HepG2 (cell line): ENCODE measurements at regions not wholly inside any gene's neighbourhood (a gene's known extent, or its start where the extent isn't known, plus 50 kb on each side); places are given as distances from the start of the nearest gene placed in this dataset.

ENCODE experiments used
- ATAC-seq: fragments of 200-7000 bp; cut with Tn5 transposase; 3 replicates; pipeline ENCODE4 v1.9.1; 2020; ENCODE audit warnings: mild to moderate bottlenecking, moderate library complexity
- BruUV-seq: library from RNA; stranded (reverse); fragments of 400-500 nt; replicated peaks from 2 replicates; lab custom pipeline; 2021; lab: Mats Ljungman, UMichigan
- CTCF ChIA-PET: fragments of 300-600 bp; formaldehyde crosslinking; extraction: SDS; loops from one replicate; lab custom pipeline; 2021; ENCODE audit warnings: low total read pairs, inconsistent platforms, low intra/inter-chr PET ratio; lab: Yijun Ruan, JAX
- POLR2A ChIA-PET: fragments of 350-600 bp; sonication (Branson Sonifier 250); formaldehyde crosslinking; loops from one replicate; lab custom pipeline; 2020; ENCODE audit warnings: antibody characterized with exemption, inconsistent platforms; lab: Yijun Ruan, JAX
- DNase-seq: peaks from one replicate; pipeline ENCODE4 v3.0.0-alpha.2; 2015; ENCODE audit warnings: low spot score
- FAIRE-seq: peaks from 3 replicates; lab custom pipeline; 2011; peaks lifted over from hg19 to GRCh38; lab: Jason Lieb, UNC
- H2AFZ ChIP-seq: one replicate; pipeline ENCODE4 v1.6.1; 2011; ENCODE audit warnings: low read length, inconsistent platforms
- H3K27ac ChIP-seq: fragments of 300-600 bp; 3 replicates; pipeline ENCODE4 v1.8.0; 2011; ENCODE audit warnings: mixed run types, mild to moderate bottlenecking, mixed read lengths, low read length, inconsistent platforms; ENCODE audit not compliant: insufficient read depth; ENCODE audit errors: extremely low read length
- H3K27me3 ChIP-seq, 2 experiments: fragments of 200-600 bp in 1 of 2; 2 replicates in 1 of 2; 3 replicates in 1 of 2; pipeline versions ENCODE4 v1.6.0 to v1.8.0; 2011; ENCODE audit warnings: low read length in 2 of 2, mild to moderate bottlenecking in 2 of 2, moderate library complexity in 2 of 2, inconsistent platforms in 1 of 2; ENCODE audit not compliant: insufficient read depth in 2 of 2, control insufficient read depth in 1 of 2
- H3K36me3 ChIP-seq, 2 experiments: fragments of 200-600 bp in 1 of 2; replicated peaks in 1 of 2; 2 replicates in 1 of 2; 3 replicates in 1 of 2; pipeline versions ENCODE4 v1.5.1 to v1.8.0; 2011; ENCODE audit warnings: low read length in 2 of 2, inconsistent platforms in 1 of 2; ENCODE audit not compliant: insufficient read depth in 2 of 2, control insufficient read depth in 1 of 2
- H3K4me1 ChIP-seq: 2 replicates; pipeline ENCODE4 v1.5.1; 2012; ENCODE audit warnings: low read length, inconsistent platforms; ENCODE audit not compliant: insufficient read depth
- H3K4me2 ChIP-seq: 2 replicates; pipeline ENCODE4 v1.6.0; 2011; ENCODE audit warnings: low read depth, low read length, inconsistent platforms
- H3K4me3 ChIP-seq, 3 experiments: fragments of 200-600 bp in 1 of 3; sonication (generic), shearing (Covaris generic) in 1 of 3; replicated peaks in 1 of 3; 2 replicates each; pipeline ENCODE4 v1.5.1; 2011 to 2016; ENCODE audit warnings: low read length in 3 of 3, inconsistent platforms in 2 of 3, low read depth in 2 of 3, mild to moderate bottlenecking in 2 of 3, control low read depth in 1 of 3, mixed read lengths in 1 of 3; ENCODE audit not compliant: insufficient read depth in 1 of 3
- H3K79me2 ChIP-seq: one replicate; pipeline ENCODE4 v1.6.1; 2011; ENCODE audit warnings: low read length, inconsistent platforms; ENCODE audit not compliant: insufficient read depth
- H3K9ac ChIP-seq: 2 replicates; pipeline ENCODE4 v1.6.0; 2011; ENCODE audit warnings: mild to moderate bottlenecking, low read depth, low read length, inconsistent platforms; ENCODE audit not compliant: insufficient read depth
- H3K9me3 ChIP-seq: 2 replicates; pipeline ENCODE4 v1.5.1; 2012; ENCODE audit warnings: mild to moderate bottlenecking, low read length
- H4K20me1 ChIP-seq: 2 replicates; pipeline ENCODE4 v1.6.0; 2011; ENCODE audit warnings: inconsistent platforms, mild to moderate bottlenecking, low read length, moderate library complexity; ENCODE audit not compliant: insufficient read depth
- CBX1 ChIP-seq: IDR thresholded peaks from one replicate; pipeline ENCODE4 v1.6.1; 2016; ENCODE audit warnings: antibody characterized with exemption, low read depth
- CC2D1A ChIP-seq: sonication (generic); formaldehyde crosslinking; IDR thresholded peaks from 2 replicates; pipeline ENCODE4 v1.8.1; 2023; ENCODE audit warnings: mild to moderate bottlenecking, missing genetic modification reagents
- CEBPB ChIP-seq: IDR thresholded peaks from 2 replicates; pipeline ENCODE4 v1.6.1; 2011; ENCODE audit warnings: low read depth, low read length, improper control_type of control experiment, borderline replicate concordance
- EEA1 ChIP-seq: sonication (generic); formaldehyde crosslinking; IDR thresholded peaks from 2 replicates; pipeline ENCODE4 v1.5.1; 2020; ENCODE audit warnings: mild to moderate bottlenecking, missing genetic modification reagents, borderline replicate concordance
- FOXJ3 ChIP-seq: sonication (generic); formaldehyde crosslinking; IDR thresholded peaks from 2 replicates; pipeline ENCODE4 v1.4.0; 2020; ENCODE audit warnings: missing genetic modification reagents, mild to moderate bottlenecking, borderline replicate concordance
- PAWR ChIP-seq: sonication (generic); formaldehyde crosslinking; IDR thresholded peaks from 2 replicates; pipeline ENCODE4 v1.4.0; 2020; ENCODE audit warnings: missing genetic modification reagents, mild to moderate bottlenecking, borderline replicate concordance
- PHB2 ChIP-seq: fragments of 450-650 bp; IDR thresholded peaks from 2 replicates; pipeline ENCODE4 v1.6.1; 2018; ENCODE audit not compliant: partially characterized antibody
- PHF20 ChIP-seq: sonication (generic); formaldehyde crosslinking; IDR thresholded peaks from 2 replicates; pipeline ENCODE4 v1.5.0; 2020; ENCODE audit warnings: mild to moderate bottlenecking, missing genetic modification reagents
- ZNF225 ChIP-seq: sonication (generic); formaldehyde crosslinking; IDR thresholded peaks from 2 replicates; pipeline ENCODE4 v1.4.0; 2020; ENCODE audit warnings: mild to moderate bottlenecking, missing genetic modification reagents
- ZNF33A ChIP-seq: sonication (generic); formaldehyde crosslinking; IDR thresholded peaks from 2 replicates; pipeline ENCODE4 v1.5.1; 2020; ENCODE audit warnings: missing genetic modification reagents, mild to moderate bottlenecking, moderate library complexity, borderline replicate concordance
- ZNF660 ChIP-seq: sonication (generic); formaldehyde crosslinking; IDR thresholded peaks from 2 replicates; pipeline ENCODE4 v1.5.1; 2020; ENCODE audit warnings: mild to moderate bottlenecking, low read depth, missing genetic modification reagents, borderline replicate concordance
- WGBS: methylation state at CpG from one replicate; pipeline ENCODE4 v1.1.6; 2017; ENCODE audit warnings: low lambda C conversion rate; 5-methylcytosine and 5-hydroxymethylcytosine counted together
- in situ Hi-C: cut with HindIII; loops from 2 replicates; pipeline ENCODE4 v1.10.0; 2017; ENCODE audit warnings: low pct_unique_long_range_greater_than_20kb; ENCODE audit not compliant: extremely low pct_ligation_motif_present
- intact Hi-C: fragments of 100-400 bp; cut with micrococcal nuclease; formaldehyde crosslinking; loops from one replicate; pipeline ENCODE4 v1.10.0; 2022; ENCODE audit not compliant: unreplicated experiment
- TF ChIP-seq, protein P1 (sequence below): sonication (generic); formaldehyde crosslinking; IDR thresholded peaks from 2 replicates; pipeline ENCODE4 v1.5.1; 2020; ENCODE audit warnings: mild to moderate bottlenecking, missing genetic modification reagents, borderline replicate concordance
- TF ChIP-seq, protein P2 (sequence below): sonication (generic); formaldehyde crosslinking; conservative IDR thresholded peaks from 2 replicates; pipeline ENCODE4 v1.4.0; 2020; ENCODE audit warnings: mild to moderate bottlenecking, missing genetic modification reagents, moderate library complexity

DNA sequence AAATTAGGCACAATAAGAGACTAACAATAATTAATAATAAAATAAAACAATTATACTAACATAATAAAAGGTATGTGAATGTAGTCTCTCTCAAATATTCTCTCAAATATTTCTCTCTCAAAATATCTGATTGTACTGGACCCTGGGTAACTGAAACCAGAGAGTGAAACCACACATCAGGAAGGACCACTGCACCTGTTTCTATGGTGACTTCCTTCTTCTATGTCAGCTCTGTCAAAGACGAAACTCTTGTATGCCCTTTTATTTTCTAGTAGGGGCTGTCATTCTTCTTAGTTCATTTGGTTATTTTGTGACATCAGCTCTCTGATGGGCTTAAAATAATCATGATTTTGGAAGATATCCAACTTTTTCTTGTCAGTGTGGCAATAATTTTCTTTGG is 428.0 kb upstream of the TPK1 start:
- no peaks in the 10 kb centered on the region for H3K36me3 ChIP-seq
- no peaks in the 10 kb centered on the region for H3K79me2 ChIP-seq
- H3K27ac ChIP-seq: no peak overlapping the region
- no peak overlapping the region for H3K4me2 ChIP-seq
- no peak overlapping the region for H3K9ac ChIP-seq
- no peak overlapping the region for H2AFZ ChIP-seq
- no peaks in the 10 kb centered on the region for H3K27me3 ChIP-seq
- no peak overlapping the region for H3K4me3 ChIP-seq
- intact Hi-C loops: no loop called here
- in situ Hi-C loops: no loop called here
- no peak for TF ChIP-seq ZNF33A
- TF ChIP-seq FOXJ3: no peak
- no peak for TF ChIP-seq CEBPB
- no peak for TF ChIP-seq ZNF225 (CRISPR knock-in tag)
- no peak for TF ChIP-seq PHF20 (CRISPR knock-in tag)
- no peak for TF ChIP-seq CBX1
- TF ChIP-seq PAWR (CRISPR knock-in tag): no peak
- TF ChIP-seq, protein P1, sequence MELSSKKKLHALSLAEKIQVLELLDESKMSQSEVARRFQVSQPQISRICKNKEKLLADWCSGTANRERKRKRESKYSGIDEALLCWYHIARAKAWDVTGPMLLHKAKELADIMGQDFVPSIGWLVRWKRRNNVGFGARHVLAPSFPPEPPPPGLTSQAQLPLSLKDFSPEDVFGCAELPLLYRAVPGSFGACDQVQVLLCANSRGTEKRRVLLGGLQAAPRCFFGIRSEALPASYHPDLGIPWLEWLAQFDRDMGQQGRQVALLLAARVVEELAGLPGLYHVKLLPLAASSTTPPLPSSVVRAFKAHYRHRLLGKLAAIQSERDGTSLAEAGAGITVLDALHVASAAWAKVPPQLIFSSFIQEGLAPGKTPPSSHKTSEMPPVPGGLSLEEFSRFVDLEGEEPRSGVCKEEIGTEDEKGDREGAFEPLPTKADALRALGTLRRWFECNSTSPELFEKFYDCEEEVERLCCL (CRISPR knock-in tag): no peak
- TF ChIP-seq ZNF660 (CRISPR knock-in tag): no peak
- TF ChIP-seq CC2D1A (CRISPR knock-in tag): no peak
- no peak for TF ChIP-seq EEA1 (CRISPR knock-in tag)
- TF ChIP-seq, protein P2, sequence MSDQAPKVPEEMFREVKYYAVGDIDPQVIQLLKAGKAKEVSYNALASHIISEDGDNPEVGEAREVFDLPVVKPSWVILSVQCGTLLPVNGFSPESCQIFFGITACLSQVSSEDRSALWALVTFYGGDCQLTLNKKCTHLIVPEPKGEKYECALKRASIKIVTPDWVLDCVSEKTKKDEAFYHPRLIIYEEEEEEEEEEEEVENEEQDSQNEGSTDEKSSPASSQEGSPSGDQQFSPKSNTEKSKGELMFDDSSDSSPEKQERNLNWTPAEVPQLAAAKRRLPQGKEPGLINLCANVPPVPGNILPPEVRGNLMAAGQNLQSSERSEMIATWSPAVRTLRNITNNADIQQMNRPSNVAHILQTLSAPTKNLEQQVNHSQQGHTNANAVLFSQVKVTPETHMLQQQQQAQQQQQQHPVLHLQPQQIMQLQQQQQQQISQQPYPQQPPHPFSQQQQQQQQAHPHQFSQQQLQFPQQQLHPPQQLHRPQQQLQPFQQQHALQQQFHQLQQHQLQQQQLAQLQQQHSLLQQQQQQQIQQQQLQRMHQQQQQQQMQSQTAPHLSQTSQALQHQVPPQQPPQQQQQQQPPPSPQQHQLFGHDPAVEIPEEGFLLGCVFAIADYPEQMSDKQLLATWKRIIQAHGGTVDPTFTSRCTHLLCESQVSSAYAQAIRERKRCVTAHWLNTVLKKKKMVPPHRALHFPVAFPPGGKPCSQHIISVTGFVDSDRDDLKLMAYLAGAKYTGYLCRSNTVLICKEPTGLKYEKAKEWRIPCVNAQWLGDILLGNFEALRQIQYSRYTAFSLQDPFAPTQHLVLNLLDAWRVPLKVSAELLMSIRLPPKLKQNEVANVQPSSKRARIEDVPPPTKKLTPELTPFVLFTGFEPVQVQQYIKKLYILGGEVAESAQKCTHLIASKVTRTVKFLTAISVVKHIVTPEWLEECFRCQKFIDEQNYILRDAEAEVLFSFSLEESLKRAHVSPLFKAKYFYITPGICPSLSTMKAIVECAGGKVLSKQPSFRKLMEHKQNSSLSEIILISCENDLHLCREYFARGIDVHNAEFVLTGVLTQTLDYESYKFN (CRISPR knock-in tag): no peak
- TF ChIP-seq PHB2: no peak
- WGBS: 0% methylated on average over 1 of the region's 1 CpG
- ChIA-PET POLR2A (no interaction called here), CTCF (no interaction called here)
- no peaks in the 10 kb centered on the region for H4K20me1 ChIP-seq
- DNase-seq (no peak), FAIRE-seq (no peak), ATAC-seq (no peak)
- no peaks in the 10 kb centered on the region for H3K4me1 ChIP-seq
- H3K9me3 ChIP-seq: peaks cover 91% of the 10 kb centered on the region
- no TSS peak for BruUV-seq
